NCI-H2081 treated with DMSO at 0.1 percent for 48 hours (cell line): ENCODE measurements at regions not wholly inside any gene's neighbourhood (a gene's known extent, or its start where the extent isn't known, plus 50 kb on each side); places are given as distances from the start of the nearest gene placed in this dataset.

ENCODE experiments used
- DNase-seq: peaks from one replicate; lab custom pipeline; 2025; lab: John Stamatoyannopoulos, UW

GRCh38 chr2:191515551-191515950, 162.4 kb upstream of the NABP1 start:
- no peak for DNase-seq

GRCh38 chr2:191516260-191516659, 161.7 kb upstream of the NABP1 start:
- no peak for DNase-seq

GRCh38 chr2:191521608-191522208, 156.2 kb upstream of the NABP1 start:
- no peak for DNase-seq

- no peak for DNase-seq
Observed at GRCh38 chr2:191522478-191523120, 155.3 kb upstream of the NABP1 start.

GRCh38 chr2:191526091-191526490, 151.8 kb upstream of the NABP1 start:
- DNase-seq, result no peak

GRCh38 chr2:191526536-191526935, 151.4 kb upstream of the NABP1 start:
- DNase-seq, result no peak

GRCh38 chr2:191526953-191527556, 150.9 kb upstream of the NABP1 start:
- no peak for DNase-seq

GRCh38 chr2:191530618-191531017, 147.3 kb upstream of the NABP1 start:
- DNase-seq, result no peak

GRCh38 chr2:191533693-191534180, 144.2 kb upstream of the NABP1 start:
- no peak for DNase-seq

- no peak for DNase-seq
Observed at GRCh38 chr2:191537921-191538320, 140.0 kb upstream of the NABP1 start.

GRCh38 chr2:191538334-191538903, 139.5 kb upstream of the NABP1 start:
- DNase-seq, result no peak

GRCh38 chr2:191539068-191539467, 138.9 kb upstream of the NABP1 start:
- DNase-seq, result no peak

GRCh38 chr2:191540681-191541080, 137.3 kb upstream of the NABP1 start:
- DNase-seq, result no peak

GRCh38 chr2:191543708-191544107, 134.2 kb upstream of the NABP1 start:
- DNase-seq, result no peak

- no peak for DNase-seq
Observed at GRCh38 chr2:191544461-191545062, 133.4 kb upstream of the NABP1 start.

- no peak for DNase-seq
Observed at GRCh38 chr2:191545361-191545760, 132.6 kb upstream of the NABP1 start.

- DNase-seq, result peak; percentile 13
Observed at GRCh38 chr2:191552066-191552465, 125.9 kb upstream of the NABP1 start.

- DNase-seq, result no peak
Observed at GRCh38 chr2:191554240-191554639, 123.7 kb upstream of the NABP1 start.

- peak; percentile 28 for DNase-seq
Observed at GRCh38 chr2:191555092-191555742, 122.7 kb upstream of the NABP1 start.

GRCh38 chr2:191556463-191556862, 121.5 kb upstream of the NABP1 start:
- no peak for DNase-seq

- no peak for DNase-seq
Observed at GRCh38 chr2:191557841-191558240, 120.1 kb upstream of the NABP1 start.

GRCh38 chr2:191559569-191559968, 118.4 kb upstream of the NABP1 start:
- DNase-seq, result no peak
